Activated T-helper 2 cell treated with anti-CD3 and anti-CD28 coated beads, Interferon-gamma antibody, Interleukin-2, Interleukin-4, amounts not matched to agents 10 μg/mL and 5 μg/mL and 100 μg/mL, durations not matched to agents 14 hours and 24 hours and 36 hours (primary cell): ENCODE measurements at regions not wholly inside any gene's neighbourhood (a gene's known extent, or its start where the extent isn't known, plus 50 kb on each side); places are given as distances from the start of the nearest gene placed in this dataset.

Source experiments
- DNase-seq: peaks from one replicate; pipeline ENCODE4 v3.0.0; 2021; ENCODE audit warnings: low spot score
- H3K27ac Mint-ChIP-seq: one replicate; pipeline ENCODE4 v1.8.0; 2021; ENCODE audit warnings: mixed read lengths
- H3K27me3 Mint-ChIP-seq: one replicate; pipeline ENCODE4 v1.8.0; 2021; ENCODE audit warnings: low read depth, mixed read lengths
- H3K36me3 Mint-ChIP-seq: one replicate; pipeline ENCODE4 v1.8.0; 2021; ENCODE audit warnings: low read depth, mixed read lengths
- H3K4me1 Mint-ChIP-seq: one replicate; pipeline ENCODE4 v1.8.0; 2021; ENCODE audit warnings: low read depth, mixed read lengths
- H3K4me3 Mint-ChIP-seq: one replicate; pipeline ENCODE4 v1.8.0; 2021; ENCODE audit warnings: low read depth, mild to moderate bottlenecking, moderate library complexity, mixed read lengths
- H3K9me3 Mint-ChIP-seq: one replicate; pipeline ENCODE4 v1.8.0; 2021; ENCODE audit warnings: mixed read lengths
- intact Hi-C: fragments of 100-400 bp; cut with micrococcal nuclease; formaldehyde crosslinking; loops from one replicate; pipeline ENCODE4 v1.15.1; 2023

DNA sequence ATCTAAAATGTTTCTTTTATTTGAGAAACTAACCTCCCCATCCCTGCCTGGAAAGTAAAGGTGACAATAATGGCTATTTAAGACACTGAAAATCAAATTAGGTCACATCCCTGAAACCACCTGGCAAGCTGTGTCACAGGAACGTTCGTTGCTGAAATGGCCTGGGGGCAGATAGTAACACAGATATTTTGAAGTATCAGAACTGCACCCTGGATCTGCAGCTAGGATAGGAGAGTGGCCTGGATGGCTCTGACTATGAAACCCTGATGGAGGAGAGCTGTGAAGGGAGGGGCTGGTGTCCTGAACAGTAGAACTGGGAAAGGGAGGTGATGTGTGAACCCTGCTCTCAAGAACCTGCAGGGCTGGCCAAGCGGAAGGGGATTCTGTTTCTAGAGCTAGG lies 648.3 kb upstream of the CFAP20DC start:
- H3K9me3 Mint-ChIP-seq, result no peaks in the 10 kb centered on the region
- H3K4me1 Mint-ChIP-seq, result no peaks in the 10 kb centered on the region
- H3K27me3 Mint-ChIP-seq, result no peaks in the 10 kb centered on the region
- H3K27ac Mint-ChIP-seq, result no peak overlapping the region
- no peak overlapping the region for H3K4me3 Mint-ChIP-seq
- DNase-seq, result no peak
- no peaks in the 10 kb centered on the region for H3K36me3 Mint-ChIP-seq
- intact Hi-C loops, result no loop called here

DNA sequence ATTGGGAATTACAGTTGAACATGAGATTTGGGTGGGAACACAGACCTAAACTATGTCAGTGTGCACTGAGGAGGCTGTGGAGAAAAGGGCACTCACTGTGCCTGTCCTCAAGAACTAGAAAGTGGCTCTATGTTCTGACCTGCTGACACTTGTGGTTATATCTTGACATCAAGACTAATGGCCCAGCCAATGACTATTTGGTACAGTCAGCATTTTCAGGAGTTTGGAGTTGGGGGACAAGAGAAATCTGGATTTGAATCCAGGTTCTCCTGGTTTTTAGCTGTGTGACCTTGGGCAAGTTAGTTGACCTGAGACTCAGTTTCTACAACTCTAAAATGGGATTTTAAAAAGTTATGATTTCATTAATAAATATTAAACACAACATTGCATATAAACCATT lies 647.0 kb upstream of the CFAP20DC start:
- Mint-ChIP-seq H3K4me3 (no peak overlapping the region), H3K27me3 (no peaks in the 10 kb centered on the region), H3K36me3 (no peaks in the 10 kb centered on the region), H3K27ac (no peak overlapping the region), H3K4me1 (peaks cover 12% of the 10 kb centered on the region), H3K9me3 (peaks cover 8% of the 10 kb centered on the region)
- intact Hi-C loops, result no loop called here
- DNase-seq, result no peak

DNA sequence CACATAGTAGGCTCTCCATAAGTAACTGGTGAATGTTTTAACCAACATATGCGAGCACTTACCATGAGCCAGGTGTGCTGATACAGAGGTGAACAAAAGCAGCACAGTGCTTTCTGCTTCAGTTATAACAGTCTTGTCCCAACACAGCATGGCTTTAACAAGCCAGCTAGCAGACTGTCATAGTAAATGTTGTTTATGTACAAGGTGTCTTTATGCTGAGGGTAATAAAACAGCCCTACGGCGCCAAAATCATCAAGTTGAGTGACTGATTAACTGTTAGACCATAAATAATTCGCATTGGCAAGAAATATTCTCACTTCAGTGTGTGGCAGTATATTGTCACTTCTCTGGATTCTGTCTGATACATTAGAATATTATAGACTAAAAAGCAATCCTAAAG lies 646.0 kb upstream of the CFAP20DC start:
- Mint-ChIP-seq H3K27me3 (no peaks in the 10 kb centered on the region), H3K4me1 (peaks cover 13% of the 10 kb centered on the region), H3K4me3 (no peak overlapping the region), H3K9me3 (peaks cover 8% of the 10 kb centered on the region), H3K27ac (no peak overlapping the region), H3K36me3 (no peaks in the 10 kb centered on the region)
- no peak for DNase-seq
- intact Hi-C loops, result no loop called here

DNA sequence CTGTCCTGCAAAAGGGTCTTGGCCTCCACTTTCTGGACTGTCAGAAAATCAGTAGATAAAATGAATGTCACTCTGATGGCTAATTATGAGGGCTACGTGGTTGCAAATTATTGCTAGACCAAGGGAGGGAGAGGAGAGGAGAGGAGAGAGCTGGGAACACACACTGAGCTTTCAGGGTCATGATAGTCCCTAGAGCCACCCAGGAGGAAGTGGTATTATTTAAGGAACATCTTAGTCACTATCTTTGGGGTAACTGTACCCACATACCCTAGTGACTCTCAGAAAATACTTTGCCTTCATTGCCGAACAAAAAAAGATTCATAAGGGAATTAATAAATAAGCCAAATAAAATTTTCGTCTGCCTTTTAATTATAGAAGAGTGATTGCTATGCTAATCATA lies 642.3 kb upstream of the CFAP20DC start:
- Mint-ChIP-seq H3K4me3 (no peak overlapping the region), H3K27me3 (peaks cover 1% of the 10 kb centered on the region), H3K27ac (no peak overlapping the region)

DNA sequence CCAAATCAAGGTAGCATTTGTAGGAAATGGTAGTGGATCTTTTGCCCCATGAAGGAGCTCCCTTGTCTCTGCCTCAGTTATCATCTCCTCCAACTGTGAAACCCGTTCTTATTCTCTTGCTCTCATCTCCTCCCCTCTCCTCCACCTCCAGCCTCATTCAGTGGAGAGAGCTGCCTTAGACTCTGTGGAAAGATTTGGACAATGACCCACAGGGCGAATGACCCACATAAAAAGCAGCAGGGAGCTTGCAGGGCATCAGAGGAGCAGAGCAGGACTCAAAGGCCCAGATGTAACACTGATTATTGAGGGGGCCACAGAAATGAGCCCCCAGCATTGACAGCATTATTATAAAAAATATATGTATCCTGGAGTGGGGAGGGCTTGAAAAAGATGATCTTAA lies 641.1 kb upstream of the CFAP20DC start:
- intact Hi-C loops, result no loop called here
- peaks cover 2% of the 10 kb centered on the region for H3K27me3 Mint-ChIP-seq
- peaks cover 8% of the 10 kb centered on the region for H3K9me3 Mint-ChIP-seq
- DNase-seq, result no peak
- H3K4me1 Mint-ChIP-seq, result peaks cover 16% of the 10 kb centered on the region
- no peaks in the 10 kb centered on the region for H3K36me3 Mint-ChIP-seq
- no peak overlapping the region for H3K4me3 Mint-ChIP-seq
- no peak overlapping the region for H3K27ac Mint-ChIP-seq

More for the DNA sequence above, 642.3 kb upstream of the CFAP20DC start:
- Mint-ChIP-seq H3K9me3 (peaks cover 8% of the 10 kb centered on the region), H3K4me1 (peaks cover 16% of the 10 kb centered on the region), H3K36me3 (no peaks in the 10 kb centered on the region)
- intact Hi-C loops, result no loop called here
- no peak for DNase-seq

DNA sequence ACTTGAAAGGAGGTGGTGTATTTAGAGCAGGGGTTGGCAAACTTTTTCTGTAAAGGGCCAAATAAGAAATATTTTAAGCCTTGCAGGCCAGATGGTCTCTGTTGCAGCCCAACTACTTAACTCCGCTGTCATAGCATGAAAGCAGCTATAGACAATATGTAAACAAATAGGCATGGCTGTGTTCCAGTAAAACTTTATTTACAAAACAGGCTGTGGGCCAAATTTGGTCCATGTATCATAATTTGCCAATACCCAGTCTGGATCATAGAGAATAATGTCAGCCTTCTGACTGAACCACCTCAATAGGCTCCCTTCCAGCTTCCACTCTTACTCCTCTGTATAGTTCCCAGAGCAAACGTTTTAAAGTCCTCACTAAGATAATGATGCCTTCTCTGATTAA lies 638.8 kb upstream of the CFAP20DC start:
- intact Hi-C loops, result no loop called here
- Mint-ChIP-seq H3K4me1 (peaks cover 16% of the 10 kb centered on the region), H3K4me3 (no peak overlapping the region), H3K27ac (no peak overlapping the region), H3K9me3 (peaks cover 8% of the 10 kb centered on the region), H3K36me3 (no peaks in the 10 kb centered on the region), H3K27me3 (peaks cover 14% of the 10 kb centered on the region)
- no peak for DNase-seq

DNA sequence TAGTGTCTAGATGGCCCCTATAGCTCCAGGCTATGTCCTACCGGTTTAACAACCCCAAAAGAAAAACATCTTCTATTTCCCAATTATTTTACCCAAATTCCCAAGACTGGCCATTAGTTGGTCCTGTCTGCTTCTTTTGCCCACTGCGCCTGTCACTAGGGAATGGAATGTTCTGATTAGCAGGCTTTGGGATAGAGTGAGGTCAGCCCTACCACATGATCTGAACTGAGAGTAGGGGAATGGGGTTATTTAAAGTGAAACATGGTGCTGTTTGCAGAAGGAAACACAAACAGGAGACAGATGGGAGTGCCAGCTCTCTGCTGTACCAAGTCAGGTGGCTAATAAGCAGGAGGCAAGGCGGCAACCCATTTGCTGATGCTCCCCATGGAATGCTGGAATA lies 635.6 kb upstream of the CFAP20DC start:
- Mint-ChIP-seq H3K9me3 (no peaks in the 10 kb centered on the region), H3K27ac (no peak overlapping the region), H3K4me1 (no peaks in the 10 kb centered on the region), H3K36me3 (no peaks in the 10 kb centered on the region), H3K27me3 (peaks cover 19% of the 10 kb centered on the region), H3K4me3 (no peak overlapping the region)
- no peak for DNase-seq
- intact Hi-C loops, result no loop called here

DNA sequence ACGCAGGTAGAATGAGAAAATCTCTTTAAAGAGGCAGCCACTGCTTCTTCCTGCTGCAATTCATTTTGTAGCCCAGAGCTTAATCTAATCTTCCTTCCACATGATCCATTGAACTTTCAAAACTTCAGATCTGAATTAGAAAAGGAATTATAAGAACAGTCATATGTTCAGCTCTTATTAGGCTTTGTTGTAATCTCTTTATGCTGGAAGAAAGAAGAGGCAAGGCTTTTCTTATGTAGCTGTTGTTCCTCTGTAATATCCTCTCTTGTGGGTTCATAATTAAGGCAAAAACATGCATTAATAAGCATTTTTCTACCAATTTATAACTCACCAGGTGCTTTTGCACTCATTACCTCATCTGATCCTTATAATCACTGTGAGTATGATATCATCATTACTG lies 634.9 kb upstream of the CFAP20DC start:
- Mint-ChIP-seq H3K27ac (no peak overlapping the region), H3K27me3 (peaks cover 23% of the 10 kb centered on the region), H3K9me3 (no peaks in the 10 kb centered on the region), H3K4me3 (no peak overlapping the region), H3K4me1 (no peaks in the 10 kb centered on the region), H3K36me3 (no peaks in the 10 kb centered on the region)
- intact Hi-C loops, result no loop called here
- no peak for DNase-seq

DNA sequence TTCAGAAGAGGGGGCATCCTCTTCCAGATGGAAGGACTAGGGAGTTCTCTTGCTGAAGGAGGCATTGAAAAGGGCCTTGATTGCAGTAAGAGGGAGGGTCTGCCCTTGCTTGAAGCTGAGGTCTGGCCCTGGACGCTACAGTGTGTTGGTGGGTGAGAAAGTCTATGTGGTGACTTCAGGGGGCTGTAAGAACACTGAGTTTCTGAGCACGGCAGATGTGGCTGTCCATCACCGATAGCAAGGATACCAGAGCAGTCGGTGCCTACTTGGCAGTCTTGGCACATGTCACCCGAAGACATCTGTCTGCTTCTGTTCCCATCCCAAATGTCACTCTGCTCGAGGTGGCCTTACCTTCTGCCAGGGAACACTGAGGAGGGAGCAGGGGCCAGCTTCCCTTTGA lies 631.1 kb upstream of the CFAP20DC start:
- no peaks in the 10 kb centered on the region for H3K9me3 Mint-ChIP-seq
- H3K27me3 Mint-ChIP-seq, result peaks cover 22% of the 10 kb centered on the region
- no peaks in the 10 kb centered on the region for H3K36me3 Mint-ChIP-seq
- intact Hi-C loops, result no loop called here
- H3K27ac Mint-ChIP-seq, result no peak overlapping the region
- DNase-seq, result no peak
- H3K4me3 Mint-ChIP-seq, result no peak overlapping the region
- H3K4me1 Mint-ChIP-seq, result no peaks in the 10 kb centered on the region

DNA sequence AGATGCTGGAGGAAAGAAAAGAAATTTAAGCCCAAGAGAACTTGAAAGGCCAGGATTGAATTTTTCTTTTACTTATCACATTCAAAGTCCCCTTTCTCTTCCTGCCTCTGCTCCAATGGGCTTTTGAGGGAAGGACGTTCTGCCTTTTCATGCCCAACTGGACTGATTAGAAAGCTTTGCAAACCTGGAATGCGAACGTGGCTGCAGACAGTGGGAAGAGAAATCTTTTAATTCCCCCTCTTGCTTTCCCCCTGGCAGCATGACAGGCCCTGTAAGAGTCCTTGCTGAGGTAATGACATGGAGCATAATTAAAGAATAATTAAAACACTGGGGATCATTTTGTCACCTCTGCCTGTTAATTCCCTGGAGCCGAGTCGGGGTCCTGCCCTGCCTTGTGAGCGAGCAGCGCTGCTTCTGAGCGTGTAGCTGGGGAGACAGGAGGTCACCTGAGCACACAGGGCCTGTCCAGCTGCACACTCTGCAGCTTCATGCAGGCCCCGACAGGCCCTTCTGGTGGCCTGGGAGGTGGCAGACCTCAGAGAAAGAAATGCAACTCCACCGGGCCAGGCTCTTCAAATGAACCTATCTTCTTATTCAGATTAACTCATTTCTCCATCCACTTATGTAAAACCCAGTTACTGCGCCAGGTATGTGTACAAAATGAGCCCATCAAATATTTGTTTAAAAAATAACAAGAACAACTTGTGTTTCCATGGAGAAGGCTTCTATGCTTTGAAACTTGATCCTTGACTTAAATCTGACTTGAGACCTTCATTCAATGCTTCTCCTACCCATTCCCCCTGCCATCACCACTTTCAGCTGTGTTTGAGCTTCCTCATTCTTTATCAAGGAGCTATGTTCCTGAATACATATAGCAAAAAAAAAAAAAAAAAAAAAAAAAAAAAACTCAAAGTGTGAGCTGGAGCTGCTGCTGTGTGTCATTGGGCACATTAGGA lies 628.2 kb upstream of the CFAP20DC start:
- intact Hi-C loops, result no loop called here
- no peak for DNase-seq
- H3K36me3 Mint-ChIP-seq, result no peaks in the 10 kb centered on the region
- no peaks in the 10 kb centered on the region for H3K9me3 Mint-ChIP-seq
- H3K4me3 Mint-ChIP-seq, result no peak overlapping the region
- H3K4me1 Mint-ChIP-seq, result no peaks in the 10 kb centered on the region
- no peak overlapping the region for H3K27ac Mint-ChIP-seq
- H3K27me3 Mint-ChIP-seq, result peaks cover 16% of the 10 kb centered on the region

DNA sequence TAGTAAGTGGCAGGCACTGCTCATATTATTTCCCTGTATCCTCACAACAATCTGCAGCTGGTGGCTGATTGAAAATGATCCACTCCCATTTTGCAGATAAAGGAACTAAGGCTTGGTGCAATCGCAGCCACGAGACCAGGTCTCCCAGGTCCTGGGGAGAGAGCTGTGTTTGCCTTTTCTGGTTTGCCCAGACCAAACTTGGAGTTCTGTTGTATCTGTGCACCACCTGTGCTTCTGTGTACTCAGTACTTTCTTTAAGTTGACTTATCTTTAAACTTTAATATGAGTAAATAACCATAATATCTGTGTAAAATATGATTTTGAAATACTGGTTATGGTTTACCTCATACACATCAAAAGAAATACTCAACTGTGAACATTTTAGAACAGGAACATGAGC lies 625.7 kb upstream of the CFAP20DC start:
- Mint-ChIP-seq H3K4me3 (no peak overlapping the region), H3K4me1 (no peaks in the 10 kb centered on the region), H3K27ac (no peak overlapping the region), H3K36me3 (no peaks in the 10 kb centered on the region), H3K9me3 (no peaks in the 10 kb centered on the region), H3K27me3 (peaks cover 12% of the 10 kb centered on the region)
- no peak for DNase-seq
- intact Hi-C loops, result no loop called here

DNA sequence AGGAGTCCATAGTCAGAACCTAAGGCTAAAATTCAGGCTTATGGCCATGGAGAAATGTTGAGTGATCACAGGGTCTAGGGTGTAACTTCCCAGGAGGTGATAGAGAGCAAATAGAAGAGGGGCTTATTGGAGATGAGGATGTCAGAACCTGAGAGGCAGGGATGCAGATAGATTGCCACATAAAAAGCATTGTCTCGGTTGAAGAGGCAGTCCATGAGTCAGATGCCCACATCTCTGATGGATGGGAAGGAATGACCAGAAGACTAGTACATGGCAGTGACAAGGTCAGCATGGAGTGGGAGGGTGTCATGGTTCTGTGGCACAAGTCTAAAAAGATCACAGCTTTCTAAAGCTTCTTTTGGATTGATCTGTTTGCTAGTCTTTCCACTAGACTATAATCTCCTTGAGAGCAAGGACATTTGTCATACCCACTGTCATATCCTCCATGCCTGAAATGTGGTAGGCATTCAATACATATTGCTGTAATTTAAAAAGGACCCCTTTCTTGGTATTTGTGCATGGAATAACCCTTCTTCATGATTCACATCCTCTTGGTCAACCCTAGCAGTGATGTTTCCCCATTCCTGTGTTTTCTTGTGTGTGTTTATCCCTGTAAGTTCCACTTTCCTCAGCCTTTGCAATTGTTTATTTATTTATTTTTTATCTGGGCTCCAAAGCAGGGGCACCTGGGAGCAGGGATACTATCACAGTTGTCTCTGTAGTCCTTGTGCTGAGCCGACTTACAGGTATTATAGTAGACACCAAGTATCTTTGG lies 613.4 kb upstream of the CFAP20DC start:
- Mint-ChIP-seq H3K9me3 (peaks cover 10% of the 10 kb centered on the region), H3K36me3 (no peaks in the 10 kb centered on the region), H3K27me3 (peaks cover 9% of the 10 kb centered on the region), H3K4me3 (no peak overlapping the region), H3K27ac (no peak overlapping the region), H3K4me1 (no peaks in the 10 kb centered on the region)
- intact Hi-C loops, result no loop called here
- no peak for DNase-seq
